HFF-Myc (cell line): ENCODE measurements at regions not wholly inside any gene's neighbourhood (a gene's known extent, or its start where the extent isn't known, plus 50 kb on each side); places are given as distances from the start of the nearest gene placed in this dataset.

Experiments used
- DNase-seq: peaks from one replicate; pipeline ENCODE4 v3.0.0-alpha.2; 2011; ENCODE audit warnings: low read depth; ENCODE audit errors: extremely low read depth
- H3K4me3 ChIP-seq: replicated peaks from 2 replicates; pipeline ENCODE4 v1.5.1; 2011; ENCODE audit warnings: low read depth, mild to moderate bottlenecking, control low read depth, low read length
- CTCF ChIP-seq: IDR thresholded peaks from 2 replicates; pipeline ENCODE4 v1.5.1; 2012; ENCODE audit warnings: mild to moderate bottlenecking, low read depth, low read length, control low read depth; ENCODE audit errors: missing control alignments

GRCh38 chr9:135272608-135273007 is 185.1 kb downstream of the OLFM1 start:
- DNase-seq = no peak
- H3K4me3 ChIP-seq = no peak overlapping the region
- no peak for TF ChIP-seq CTCF

- no peak for DNase-seq
- no peak for TF ChIP-seq CTCF
- H3K4me3 ChIP-seq = no peak overlapping the region
These were observed 185.5 kb downstream of the OLFM1 start for GRCh38 chr9:135273008-135273407.

GRCh38 chr9:135275163-135275562 is 187.7 kb downstream of the OLFM1 start:
- no peak overlapping the region for H3K4me3 ChIP-seq
- no peak for TF ChIP-seq CTCF
- DNase-seq = no peak

GRCh38 chr9:135275571-135276289 is 188.3 kb downstream of the OLFM1 start:
- no peak for DNase-seq

GRCh38 chr9:135277219-135278201 is 190.0 kb downstream of the OLFM1 start:
- no peak for TF ChIP-seq CTCF
- no peak overlapping the region for H3K4me3 ChIP-seq
- no peak for DNase-seq

More at GRCh38 chr9:135275571-135276289, 188.3 kb downstream of the OLFM1 start:
- no peak for TF ChIP-seq CTCF
- no peak overlapping the region for H3K4me3 ChIP-seq

- DNase-seq = no peak
- no peak for TF ChIP-seq CTCF
These were observed 191.1 kb downstream of the OLFM1 start for GRCh38 chr9:135278586-135278985.

More at GRCh38 chr9:135278586-135278985, 191.1 kb downstream of the OLFM1 start:
- no peak overlapping the region for H3K4me3 ChIP-seq
